DOHH2 (cell line): ENCODE measurements at regions not wholly inside any gene's neighbourhood (a gene's known extent, or its start where the extent isn't known, plus 50 kb on each side); places are given as distances from the start of the nearest gene placed in this dataset.

Experiments
- CTCF ChIP-seq: fragments of 200-600 bp; sonication (generic); IDR thresholded peaks from one replicate; pipeline ENCODE4 v1.5.1; 2014; ENCODE audit warnings: antibody characterized with exemption, mild to moderate bottlenecking, low read depth, low read length; ENCODE audit not compliant: poor library complexity, severe bottlenecking
- EZH2phosphoT487 ChIP-seq: fragments of 200-600 bp; sonication (generic); IDR thresholded peaks from 2 replicates; pipeline ENCODE4 v1.6.1; 2017; ENCODE audit warnings: borderline replicate concordance, mild to moderate bottlenecking, antibody characterized with exemption, low read length, moderate library complexity, mixed read lengths

DNA sequence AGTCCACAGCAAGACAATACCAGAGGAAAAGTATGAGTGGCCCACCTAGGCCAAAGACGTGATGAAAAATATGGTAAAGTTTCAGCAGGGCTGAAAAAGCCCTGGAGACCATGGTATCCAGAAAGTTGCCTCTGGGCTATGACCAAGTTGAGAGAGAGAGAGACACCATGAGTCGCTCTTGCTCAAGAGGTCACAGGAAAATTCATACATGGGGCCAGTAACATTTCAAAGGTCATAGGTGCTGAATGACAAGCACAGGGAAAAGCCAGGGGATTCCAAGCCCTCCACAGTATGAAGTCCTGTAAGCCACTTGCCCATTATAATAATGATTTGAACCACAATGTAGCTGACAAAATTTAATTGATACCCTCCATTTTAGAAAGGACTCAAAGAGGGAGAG is 657.7 kb upstream of the CITED2 start:
- TF ChIP-seq CTCF = no peak
- TF ChIP-seq EZH2phosphoT487 = no peak
